AG09319 (cell line): ENCODE measurements at regions not wholly inside any gene's neighbourhood (a gene's known extent, or its start where the extent isn't known, plus 50 kb on each side); places are given as distances from the start of the nearest gene placed in this dataset.

Source experiments
- DNase-seq: peaks from one replicate; pipeline ENCODE4 v3.0.0-alpha.2; 2010; ENCODE audit warnings: low read depth; ENCODE audit errors: extremely low read depth
- TF ChIP-seq, protein P1 (sequence below): IDR thresholded peaks from 2 replicates; pipeline ENCODE4 v1.5.1; 2011; ENCODE audit warnings: low read depth, mild to moderate bottlenecking, inconsistent platforms, low read length, moderate library complexity

DNA sequence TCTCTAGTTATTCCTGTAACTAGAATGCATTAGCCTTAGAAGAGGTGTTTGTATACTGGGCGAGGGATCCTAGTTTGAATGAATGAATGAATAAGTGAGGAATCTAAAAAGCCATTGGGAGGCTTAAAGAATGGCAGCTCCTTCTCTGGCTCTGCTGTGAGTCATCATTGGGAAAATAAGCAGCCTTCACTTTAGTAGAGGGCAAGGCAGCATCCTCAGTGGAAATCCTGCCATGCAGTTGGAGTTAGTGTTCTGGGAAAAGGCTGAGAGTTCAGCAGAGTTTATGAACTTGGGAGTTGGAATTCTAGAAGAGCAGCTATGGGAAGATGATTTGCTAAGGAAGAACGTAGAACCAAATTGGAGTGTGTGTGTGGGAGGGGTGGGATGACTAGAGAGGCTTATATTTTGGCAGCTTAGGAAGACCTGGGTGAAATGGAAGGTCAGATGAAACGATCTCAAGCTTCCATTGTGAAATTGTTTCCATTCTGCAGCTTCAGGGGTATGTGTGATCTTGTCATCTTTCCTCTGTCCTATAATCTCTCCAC lies 120.8 kb downstream of the PTCSC3 start:
- DNase-seq: no peak
- TF ChIP-seq, protein P1, sequence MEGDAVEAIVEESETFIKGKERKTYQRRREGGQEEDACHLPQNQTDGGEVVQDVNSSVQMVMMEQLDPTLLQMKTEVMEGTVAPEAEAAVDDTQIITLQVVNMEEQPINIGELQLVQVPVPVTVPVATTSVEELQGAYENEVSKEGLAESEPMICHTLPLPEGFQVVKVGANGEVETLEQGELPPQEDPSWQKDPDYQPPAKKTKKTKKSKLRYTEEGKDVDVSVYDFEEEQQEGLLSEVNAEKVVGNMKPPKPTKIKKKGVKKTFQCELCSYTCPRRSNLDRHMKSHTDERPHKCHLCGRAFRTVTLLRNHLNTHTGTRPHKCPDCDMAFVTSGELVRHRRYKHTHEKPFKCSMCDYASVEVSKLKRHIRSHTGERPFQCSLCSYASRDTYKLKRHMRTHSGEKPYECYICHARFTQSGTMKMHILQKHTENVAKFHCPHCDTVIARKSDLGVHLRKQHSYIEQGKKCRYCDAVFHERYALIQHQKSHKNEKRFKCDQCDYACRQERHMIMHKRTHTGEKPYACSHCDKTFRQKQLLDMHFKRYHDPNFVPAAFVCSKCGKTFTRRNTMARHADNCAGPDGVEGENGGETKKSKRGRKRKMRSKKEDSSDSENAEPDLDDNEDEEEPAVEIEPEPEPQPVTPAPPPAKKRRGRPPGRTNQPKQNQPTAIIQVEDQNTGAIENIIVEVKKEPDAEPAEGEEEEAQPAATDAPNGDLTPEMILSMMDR: no peak

- DNase-seq: no peak
- TF ChIP-seq, protein P1: no peak
Measured at GRCh38 chr14:36055052-36055378, 121.5 kb downstream of the PTCSC3 start.

DNA sequence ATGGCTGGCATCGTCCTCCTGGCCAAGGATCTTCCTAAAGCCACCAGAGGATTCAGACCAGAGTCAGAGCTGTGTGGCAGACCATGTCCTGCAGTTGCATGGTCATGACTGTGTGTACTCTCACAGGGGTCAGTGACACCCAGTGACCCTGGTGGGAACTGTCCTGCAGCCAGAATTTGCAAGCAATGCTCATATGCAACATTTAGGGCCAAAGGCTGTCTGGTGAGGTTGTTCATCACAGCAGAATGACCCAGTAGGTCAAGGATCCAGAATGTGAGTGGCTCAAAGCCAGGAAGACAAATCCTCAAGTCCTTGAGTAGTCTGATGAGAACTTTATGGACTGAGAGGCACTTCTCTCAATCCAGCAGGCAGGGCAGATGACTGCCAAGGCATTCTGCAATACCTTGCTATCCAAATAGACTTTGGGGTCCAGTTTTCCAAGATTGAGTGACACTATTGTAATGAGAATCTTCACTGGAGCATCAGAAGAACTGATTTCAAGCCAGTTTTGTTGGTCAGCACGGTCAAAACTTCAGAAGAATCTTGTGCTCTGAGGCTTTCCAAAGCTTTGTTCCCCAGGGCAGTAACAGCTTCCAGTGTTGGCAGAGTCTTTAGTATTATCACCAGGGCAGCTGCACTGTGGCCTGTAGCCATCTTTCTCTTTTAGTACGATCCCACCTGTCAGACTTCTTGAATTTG lies 122.0 kb downstream of the PTCSC3 start:
- no peak for DNase-seq
- TF ChIP-seq, protein P1: no peak

GRCh38 chr14:36052681-36053080 lies 123.8 kb downstream of the PTCSC3 start:
- TF ChIP-seq, protein P1: no peak
- no peak for DNase-seq

DNA sequence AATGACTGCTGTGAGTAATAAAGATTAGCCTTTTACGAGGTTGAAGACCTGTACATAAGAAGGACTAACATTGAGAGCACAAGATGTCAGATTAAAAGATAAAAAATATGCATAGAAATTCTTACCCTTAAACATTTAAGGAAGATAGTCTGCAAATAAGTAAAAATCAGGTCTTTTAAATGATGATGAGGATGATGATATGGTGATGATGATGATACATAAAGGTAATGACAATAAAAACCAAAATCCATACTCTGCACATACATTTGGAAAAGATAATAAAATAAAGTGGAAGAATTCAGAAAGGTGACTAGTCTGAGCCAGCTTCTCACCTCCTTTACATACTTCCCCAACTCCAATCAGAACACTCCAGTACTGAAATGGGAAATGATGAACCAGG lies 124.5 kb downstream of the PTCSC3 start:
- DNase-seq: no peak
- TF ChIP-seq, protein P1: no peak

- TF ChIP-seq, protein P1: no peak
- no peak for DNase-seq
Measured at GRCh38 chr14:36048667-36049066, 127.9 kb downstream of the PTCSC3 start.

DNA sequence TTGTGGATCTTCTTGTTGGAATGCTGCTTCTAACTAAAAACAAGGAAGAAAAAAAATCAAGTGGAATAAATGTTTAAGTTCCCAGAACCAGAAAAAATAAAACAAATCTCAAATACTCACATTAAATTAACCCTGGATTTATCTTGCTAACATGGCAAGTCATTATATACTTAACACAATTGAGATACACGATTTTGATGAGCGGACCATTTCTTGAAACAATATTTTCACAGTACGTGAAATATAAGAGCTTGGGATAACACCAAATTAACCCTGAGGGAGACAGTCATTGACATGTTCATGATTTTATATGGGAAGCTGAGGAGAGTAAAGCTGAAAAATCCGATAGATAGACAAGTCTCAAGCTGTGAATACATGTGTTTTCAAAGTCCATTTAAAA lies 128.6 kb downstream of the PTCSC3 start:
- DNase-seq: no peak
- TF ChIP-seq, protein P1: no peak
